ENCODE measurements at regions not wholly inside any gene's neighbourhood (a gene's known extent, or its start where the extent isn't known, plus 50 kb on each side); places are given as distances from the start of the nearest gene placed in this dataset.

GRCh38 chr4:33184657-33185290 lies 2464.6 kb downstream of the PCDH7 start:
- WGBS, 4 donors = 46 to 68% (median 63%) methylated on average over 2 of the region's 2 CpGs
- TF ChIP-seq CTCF (IDR thresholded peaks at IDR 0.05) (no peak), POLR2A (IDR thresholded peaks at IDR 0.05) (no peak)
- no peaks in the 10 kb centered on the region for H3K27me3 ChIP-seq
- no peaks in the 10 kb centered on the region for H3K9me3 ChIP-seq (replicated peaks in 1 of 3)
- no peak overlapping the region for H3K4me3 ChIP-seq
- DNase-seq = no peak
- intact Hi-C loops (cut with DNase I) = no loop called here
- no peak overlapping the region for H3K27ac ChIP-seq
- no peaks in the 10 kb centered on the region for H3K36me3 ChIP-seq (replicated peaks in 1 of 2)
- no peaks in the 10 kb centered on the region for H3K4me1 ChIP-seq (replicated peaks in 1 of 2)

GRCh38 chr4:33187035-33187434 lies 2466.9 kb downstream of the PCDH7 start:
- H3K27me3 ChIP-seq = no peaks in the 10 kb centered on the region
- intact Hi-C loops (cut with DNase I) = no loop called here
- H3K9me3 ChIP-seq (replicated peaks in 1 of 3) = no peaks in the 10 kb centered on the region
- no peak for TF ChIP-seq POLR2A (IDR thresholded peaks at IDR 0.05)
- no peaks in the 10 kb centered on the region for H3K36me3 ChIP-seq (replicated peaks in 1 of 2)
- DNase-seq = no peak
- H3K4me1 ChIP-seq (replicated peaks in 1 of 2) = no peaks in the 10 kb centered on the region
- no peak overlapping the region for H3K4me3 ChIP-seq
- no peak overlapping the region for H3K27ac ChIP-seq

GRCh38 chr4:33188733-33189132 lies 2468.6 kb downstream of the PCDH7 start:
- 40 to 92% (median 82%) methylated on average over 1 to 6 of the region's 6 CpGs for WGBS, 4 donors
- intact Hi-C loops (cut with DNase I) = no loop called here

DNA sequence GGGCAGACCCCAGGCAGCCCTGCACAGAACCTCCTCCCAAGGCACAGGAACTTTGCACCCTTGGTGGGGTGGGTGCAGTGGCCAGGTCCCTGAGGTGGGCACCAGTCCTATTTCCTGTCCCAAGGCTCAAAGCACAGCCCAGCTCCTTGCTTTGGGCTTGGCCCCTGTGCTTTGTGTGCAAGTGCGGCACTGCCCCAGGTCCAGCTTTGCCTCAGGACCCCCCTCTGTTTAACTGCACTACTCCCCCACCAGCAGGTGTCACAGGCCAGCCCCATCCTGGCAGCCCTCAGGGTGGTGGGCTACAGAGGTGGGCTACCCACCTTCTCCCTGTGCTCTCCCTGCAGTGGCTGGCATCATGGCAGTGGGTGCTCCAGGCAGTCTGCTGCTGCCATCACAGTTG lies 2469.0 kb downstream of the PCDH7 start:
- no peak overlapping the region for H3K4me3 ChIP-seq
- DNase-seq = no peak
- whole genome bisulfite sequencing, 4 donors = 95 to 100% (median 100%) methylated on average over 1 of the region's 1 CpG; no CpG with 5 or more reads in 1 of the 4 donors
- H3K27me3 ChIP-seq = no peaks in the 10 kb centered on the region
- no peaks in the 10 kb centered on the region for H3K4me1 ChIP-seq (replicated peaks in 1 of 2)
- no peak overlapping the region for H3K27ac ChIP-seq
- no peaks in the 10 kb centered on the region for H3K36me3 ChIP-seq (replicated peaks in 1 of 2)
- intact Hi-C loops (cut with DNase I) = no loop called here
- no peak for TF ChIP-seq CTCF (IDR thresholded peaks at IDR 0.05)
- TF ChIP-seq POLR2A (IDR thresholded peaks at IDR 0.05) = no peak
- H3K9me3 ChIP-seq (replicated peaks in 1 of 3) = no peaks in the 10 kb centered on the region

More at GRCh38 chr4:33188733-33189132, 2468.6 kb downstream of the PCDH7 start:
- Histone ChIP-seq H3K36me3 (replicated peaks in 1 of 2) (no peaks in the 10 kb centered on the region), H3K27ac (no peak overlapping the region), H3K4me3 (no peak overlapping the region), H3K27me3 (no peaks in the 10 kb centered on the region), H3K9me3 (replicated peaks in 1 of 3) (no peaks in the 10 kb centered on the region), H3K4me1 (replicated peaks in 1 of 2) (no peaks in the 10 kb centered on the region)
- no peak for TF ChIP-seq CTCF (IDR thresholded peaks at IDR 0.05)
- TF ChIP-seq POLR2A (IDR thresholded peaks at IDR 0.05) = no peak
- no peak for DNase-seq

DNA sequence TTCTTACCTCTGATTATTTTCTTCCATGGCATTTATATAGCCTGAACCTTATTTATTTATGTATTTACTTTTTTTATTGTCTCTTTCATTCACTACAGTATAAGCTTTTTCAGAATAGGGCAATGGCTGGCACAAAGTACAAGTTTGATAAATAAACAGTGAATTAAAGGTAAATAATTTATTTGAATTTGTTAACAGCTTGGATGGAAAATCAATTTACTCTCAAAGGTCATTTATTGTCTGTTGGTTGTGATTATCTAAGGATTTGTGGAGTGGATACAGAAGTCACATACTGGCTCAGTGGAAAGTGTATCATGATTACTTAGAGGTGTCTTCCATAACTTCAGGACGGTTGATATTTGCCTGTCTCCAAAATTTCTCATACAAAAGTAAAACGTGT lies 2472.9 kb downstream of the PCDH7 start:
- WGBS, 4 donors = 72 to 77% (median 75%) methylated on average over 2 of the region's 2 CpGs
- intact Hi-C loops (cut with DNase I) = no loop called here

More for the DNA sequence above, 2472.9 kb downstream of the PCDH7 start:
- Histone ChIP-seq H3K27ac (no peak overlapping the region), H3K36me3 (replicated peaks in 1 of 2) (no peaks in the 10 kb centered on the region), H3K27me3 (no peaks in the 10 kb centered on the region), H3K4me3 (no peak overlapping the region), H3K9me3 (replicated peaks in 1 of 3) (no peaks in the 10 kb centered on the region), H3K4me1 (replicated peaks in 1 of 2) (no peaks in the 10 kb centered on the region)
- TF ChIP-seq POLR2A (IDR thresholded peaks at IDR 0.05) (no peak), CTCF (IDR thresholded peaks at IDR 0.05) (no peak)
- no peak for DNase-seq

Data from adrenal gland (tissue), 9 donors.